ENCODE measurements at regions not wholly inside any gene's neighbourhood (a gene's known extent, or its start where the extent isn't known, plus 50 kb on each side); places are given as distances from the start of the nearest gene placed in this dataset.

- TF ChIP-seq POLR2A (IDR thresholded peaks at IDR 0.05), result no peak
- TF ChIP-seq CTCF (IDR thresholded peaks at IDR 0.05), result no peak
These were observed 753.9 kb downstream of the TUSC7 start for GRCh38 chr3:117463276-117464115.

All from transverse colon (tissue), 3 donors.